GM23248 (cell line): ENCODE measurements at regions not wholly inside any gene's neighbourhood (a gene's known extent, or its start where the extent isn't known, plus 50 kb on each side); places are given as distances from the start of the nearest gene placed in this dataset.

Experiments used
- DNase-seq: peaks from one replicate; pipeline ENCODE4 v3.0.0-alpha.2; 2015
- H2AFZ ChIP-seq: fragments of 200-600 bp; sonication (generic); 2 replicates; pipeline ENCODE4 v1.6.1; 2016; ENCODE audit warnings: antibody characterized with exemption
- H3F3A ChIP-seq: fragments of 200-600 bp; sonication (generic); 2 replicates; pipeline ENCODE4 v1.6.1; 2016; ENCODE audit warnings: mild to moderate bottlenecking, antibody characterized with exemption, mixed run types; ENCODE audit not compliant: insufficient read depth
- H3K27ac ChIP-seq: fragments of 200-600 bp; sonication (generic); 2 replicates; pipeline ENCODE4 v1.5.1; 2016; ENCODE audit warnings: mild to moderate bottlenecking
- H3K27me3 ChIP-seq: fragments of 200-600 bp; sonication (generic); replicated peaks from 2 replicates; pipeline ENCODE4 v1.6.1; 2016; ENCODE audit warnings: mild to moderate bottlenecking; ENCODE audit not compliant: insufficient read depth
- H3K36me3 ChIP-seq: fragments of 200-600 bp; sonication (generic); 2 replicates; pipeline ENCODE4 v1.6.1; 2016; ENCODE audit warnings: low read depth, mild to moderate bottlenecking
- H3K4me1 ChIP-seq: fragments of 200-600 bp; sonication (generic); 2 replicates; pipeline ENCODE4 v1.6.1; 2016; ENCODE audit warnings: mild to moderate bottlenecking; ENCODE audit not compliant: insufficient read depth
- H3K4me2 ChIP-seq: fragments of 200-600 bp; sonication (generic); one replicate; pipeline ENCODE4 v1.6.1; 2016; ENCODE audit warnings: mild to moderate bottlenecking; ENCODE audit not compliant: unreplicated experiment
- H3K4me3 ChIP-seq: fragments of 200-600 bp; sonication (generic); 2 replicates; pipeline ENCODE4 v1.5.1; 2016; ENCODE audit warnings: mild to moderate bottlenecking
- H3K79me2 ChIP-seq: fragments of 200-600 bp; sonication (generic); 2 replicates; pipeline ENCODE4 v1.6.1; 2016; ENCODE audit warnings: mild to moderate bottlenecking; ENCODE audit not compliant: insufficient read depth
- H3K9ac ChIP-seq: fragments of 200-600 bp; sonication (generic); 2 replicates; pipeline ENCODE4 v1.6.1; 2016; ENCODE audit warnings: mild to moderate bottlenecking
- H3K9me2 ChIP-seq: fragments of 200-600 bp; sonication (generic); 2 replicates; pipeline ENCODE4 v1.6.1; 2016; ENCODE audit warnings: mixed run types, mild to moderate bottlenecking, moderate library complexity; ENCODE audit not compliant: insufficient read depth
- H3K9me3 ChIP-seq: fragments of 200-600 bp; sonication (generic); one replicate; pipeline ENCODE4 v1.6.1; 2017; ENCODE audit warnings: low read depth
- H4K20me1 ChIP-seq: fragments of 200-600 bp; sonication (generic); 2 replicates; pipeline ENCODE4 v1.6.0; 2016; ENCODE audit not compliant: insufficient read depth
- EZH2 ChIP-seq: fragments of 200-600 bp; sonication (generic); IDR thresholded peaks from 2 replicates; pipeline ENCODE4 v1.6.1; 2018; ENCODE audit warnings: antibody characterized with exemption, mild to moderate bottlenecking; ENCODE audit not compliant: insufficient read depth, poor library complexity, severe bottlenecking
- EZH2phosphoT487 ChIP-seq: fragments of 200-600 bp; sonication (generic); IDR thresholded peaks from 2 replicates; pipeline ENCODE4 v1.6.1; 2018; ENCODE audit warnings: antibody characterized with exemption, moderate library complexity, mild to moderate bottlenecking, low read depth; ENCODE audit not compliant: insufficient read depth
- WGBS, 2 experiments: methylation state at CpG; one replicate each; pipeline ENCODE4 v1.1.6; 2015 to 2017; ENCODE audit warnings: low lambda C conversion rate in 2 of 2, low coverage in 1 of 2; ENCODE audit errors: missing lambda C conversion rate in 2 of 2; 5-methylcytosine and 5-hydroxymethylcytosine counted together
- in situ Hi-C: fragments of 300-500 bp; cut with MboI; formaldehyde crosslinking; loops from 2 replicates; pipeline ENCODE4 v1.15.0; 2020

- no peak for DNase-seq
- no peaks in the 10 kb centered on the region for H3K9me3 ChIP-seq
- in situ Hi-C loops: no loop called here
- 80 to 84% methylated on average over 10 of the region's 10 CpGs for WGBS, 2 experiments
- no peaks in the 10 kb centered on the region for H3F3A ChIP-seq
- H3K36me3 ChIP-seq: no peaks in the 10 kb centered on the region
- H3K9me2 ChIP-seq: no peaks in the 10 kb centered on the region
- TF ChIP-seq EZH2 (no peak), EZH2phosphoT487 (no peak)
- no peaks in the 10 kb centered on the region for H3K27me3 ChIP-seq
- H3K79me2 ChIP-seq: no peaks in the 10 kb centered on the region
- H3K27ac ChIP-seq: no peak overlapping the region
- H4K20me1 ChIP-seq: no peaks in the 10 kb centered on the region
- no peak overlapping the region for H3K9ac ChIP-seq
- H2AFZ ChIP-seq: no peak overlapping the region
- no peak overlapping the region for H3K4me2 ChIP-seq
- H3K4me1 ChIP-seq: no peaks in the 10 kb centered on the region
- no peak overlapping the region for H3K4me3 ChIP-seq
Observed at GRCh38 chr10:78937800-78938694, 130.7 kb upstream of the ZMIZ1 start.

GRCh38 chr10:78938695-78939672 is 129.8 kb upstream of the ZMIZ1 start:
- Histone ChIP-seq H3K27me3 (no peaks in the 10 kb centered on the region), H3F3A (peaks cover 2% of the 10 kb centered on the region; the same call in 1 of the 2 replicates), H3K4me1 (peaks cover under 1% of the 10 kb centered on the region; the same call in 1 of the 2 replicates), H3K27ac (no peak overlapping the region), H3K9me3 (no peaks in the 10 kb centered on the region), H3K9me2 (no peaks in the 10 kb centered on the region), H4K20me1 (no peaks in the 10 kb centered on the region), H2AFZ (no peak overlapping the region), H3K4me3 (no peak overlapping the region), H3K79me2 (no peaks in the 10 kb centered on the region), H3K9ac (no peak overlapping the region), H3K36me3 (no peaks in the 10 kb centered on the region), H3K4me2 (no peak overlapping the region)
- WGBS, 2 experiments: 95 to 96% methylated on average over 11 of the region's 11 CpGs
- TF ChIP-seq EZH2: no peak
- TF ChIP-seq EZH2phosphoT487: no peak
- no peak for DNase-seq
- in situ Hi-C loops: no loop called here

GRCh38 chr10:78942091-78942501 is 126.7 kb upstream of the ZMIZ1 start:
- peaks cover 24% of the 10 kb centered on the region for H3F3A ChIP-seq
- no peaks in the 10 kb centered on the region for H3K36me3 ChIP-seq
- no peaks in the 10 kb centered on the region for H3K79me2 ChIP-seq
- no peak overlapping the region for H3K4me2 ChIP-seq
- WGBS, 2 experiments: 44 to 52% methylated on average over 4 of the region's 4 CpGs
- in situ Hi-C loops: no loop called here
- no peaks in the 10 kb centered on the region for H4K20me1 ChIP-seq
- no peak overlapping the region for H3K27ac ChIP-seq
- peaks cover 19% of the 10 kb centered on the region for H3K4me1 ChIP-seq
- no peak overlapping the region for H3K9ac ChIP-seq
- no peak for DNase-seq
- no peaks in the 10 kb centered on the region for H3K27me3 ChIP-seq
- H3K9me2 ChIP-seq: no peaks in the 10 kb centered on the region
- H2AFZ ChIP-seq: no peak overlapping the region
- no peak for TF ChIP-seq EZH2
- no peak for TF ChIP-seq EZH2phosphoT487
- no peaks in the 10 kb centered on the region for H3K9me3 ChIP-seq
- H3K4me3 ChIP-seq: no peak overlapping the region

GRCh38 chr10:78944723-78945312 is 123.9 kb upstream of the ZMIZ1 start:
- Histone ChIP-seq H3K9me3 (no peaks in the 10 kb centered on the region), H3K4me2 (peak overlapping the region; percentile 22), H4K20me1 (no peaks in the 10 kb centered on the region), H3K36me3 (no peaks in the 10 kb centered on the region), H3F3A (peaks cover 24% of the 10 kb centered on the region), H3K9ac (peak overlapping the region; percentile 29), H3K4me1 (peaks cover 19% of the 10 kb centered on the region), H3K4me3 (no peak overlapping the region), H3K9me2 (no peaks in the 10 kb centered on the region), H3K27me3 (no peaks in the 10 kb centered on the region), H3K79me2 (no peaks in the 10 kb centered on the region), H2AFZ (peak overlapping the region; percentile 15; the same call in 1 of the 2 replicates), H3K27ac (peak overlapping the region; percentile 66)
- WGBS, 2 experiments: 36 to 41% methylated on average over 3 of the region's 3 CpGs
- TF ChIP-seq EZH2: no peak
- no peak for TF ChIP-seq EZH2phosphoT487
- DNase-seq: peak; percentile 97
- in situ Hi-C loops: no loop called here
